ENCODE measurements at regions not wholly inside any gene's neighbourhood (a gene's known extent, or its start where the extent isn't known, plus 50 kb on each side); places are given as distances from the start of the nearest gene placed in this dataset.

GRCh38 chr16:73414638-73415037 lies 366.7 kb upstream of the ZFHX3 start:
- no peak for TF ChIP-seq EZH2 (IDR thresholded peaks at IDR 0.05; ENCODE audit: low read length)
- no peak for TF ChIP-seq CTCF (optimal IDR thresholded peaks at IDR 0.05 in 1 of 3, IDR thresholded peaks at IDR 0.05 in 1 of 3, conservative IDR thresholded peaks at IDR 0.05 in 1 of 3; ENCODE audit: extremely low read depth in 1 of 3, insufficient read depth in 2 of 3, low read length in 3 of 3)

All from keratinocyte (primary cell).